SK-N-MC (cell line): ENCODE measurements at regions not wholly inside any gene's neighbourhood (a gene's known extent, or its start where the extent isn't known, plus 50 kb on each side); places are given as distances from the start of the nearest gene placed in this dataset.
"Not testable (repeated sequence)": the region's sequence is repeated elsewhere in the genome, so short reads cannot be mapped to it uniquely, and the experiment has no call there.

Experiments
- DNase-seq: peaks from one replicate; pipeline ENCODE4 v3.0.0-alpha.2; 2011; ENCODE audit warnings: low read depth, low spot score
- H3K27ac ChIP-seq: fragments of 200-600 bp; sonication (generic); 2 replicates; pipeline ENCODE4 v1.5.1; 2016; ENCODE audit warnings: mixed run types
- H3K36me3 ChIP-seq: fragments of 200-600 bp; sonication (generic); 2 replicates; pipeline ENCODE4 v1.6.1; 2017; ENCODE audit warnings: antibody characterized with exemption, low read length, mixed read lengths; ENCODE audit not compliant: insufficient read depth
- H3K4me3 ChIP-seq: fragments of 200-600 bp; sonication (generic); 2 replicates; pipeline ENCODE4 v1.5.1; 2016
- H3K9ac ChIP-seq: fragments of 200-600 bp; sonication (generic); 2 replicates; pipeline ENCODE4 v1.8.0; 2017; ENCODE audit warnings: mixed run types, mixed read lengths; ENCODE audit not compliant: insufficient read length
- H3K9me3 ChIP-seq: fragments of 200-600 bp; sonication (generic); 2 replicates; pipeline ENCODE4 v1.6.1; 2017; ENCODE audit warnings: low read depth, mild to moderate bottlenecking, antibody characterized with exemption, low read length, moderate library complexity, mixed read lengths
- EZH2 ChIP-seq: fragments of 200-600 bp; sonication (generic); IDR thresholded peaks from one replicate; pipeline ENCODE4 v1.6.1; 2017; ENCODE audit warnings: antibody characterized with exemption
- FOXP2 ChIP-seq: optimal IDR thresholded peaks from 2 replicates; pipeline ENCODE3; 2011; ENCODE audit warnings: mild to moderate bottlenecking, moderate library complexity; ENCODE audit not compliant: insufficient read depth; ENCODE audit errors: extremely low read length, control extremely low read depth
- POLR2AphosphoS5 ChIP-seq: IDR thresholded peaks from 2 replicates; pipeline ENCODE4 v1.6.1; 2012; ENCODE audit warnings: mild to moderate bottlenecking, low read depth, low read length, borderline replicate concordance

GRCh38 chr6:82118150-82118562 lies 129.4 kb downstream of the IBTK start:
- Histone ChIP-seq H3K27ac (peak overlapping the region; percentile 77), H3K9ac (no peak overlapping the region)
- DNase-seq, result peak; percentile 88

DNA sequence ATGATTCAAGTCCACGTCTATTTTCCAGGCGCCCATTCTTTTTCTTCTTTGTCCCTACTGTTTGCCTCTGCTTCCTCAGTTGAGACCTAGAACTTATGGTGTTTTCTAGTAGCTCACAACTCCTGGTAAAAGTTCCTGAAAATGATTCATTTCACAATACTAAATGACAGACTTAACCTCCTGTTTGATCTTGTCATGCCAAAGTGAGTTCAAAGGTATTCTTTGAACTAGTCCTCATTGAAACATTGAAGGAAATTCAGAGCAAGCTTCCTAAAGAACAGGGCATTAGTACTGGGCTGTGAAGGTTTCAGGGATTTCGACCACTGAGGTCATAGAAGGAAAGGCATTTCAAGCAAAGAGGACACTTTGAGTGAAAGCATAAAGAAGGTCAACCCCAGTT lies 132.8 kb downstream of the IBTK start:
- no peaks in the 10 kb centered on the region for H3K9me3 ChIP-seq
- no peak for DNase-seq
- no peaks in the 10 kb centered on the region for H3K36me3 ChIP-seq
- H3K9ac ChIP-seq, result no peak overlapping the region
- H3K27ac ChIP-seq, result no peak overlapping the region
- no peak overlapping the region for H3K4me3 ChIP-seq
- no peak for TF ChIP-seq FOXP2
- no peak for TF ChIP-seq POLR2AphosphoS5
- TF ChIP-seq EZH2, result no peak

More at GRCh38 chr6:82118150-82118562, 129.4 kb downstream of the IBTK start:
- H3K4me3 ChIP-seq, result peak overlapping the region; percentile 32
- H3K9me3 ChIP-seq, result no peaks in the 10 kb centered on the region
- H3K36me3 ChIP-seq, result no peaks in the 10 kb centered on the region
- TF ChIP-seq FOXP2, result no peak
- TF ChIP-seq EZH2, result no peak
- no peak; the same call in 1 of the 2 replicates for TF ChIP-seq POLR2AphosphoS5

- H3K9ac ChIP-seq, result no peak overlapping the region
- H3K36me3 ChIP-seq, result no peaks in the 10 kb centered on the region
- no peak for DNase-seq
- H3K9me3 ChIP-seq, result no peaks in the 10 kb centered on the region
- TF ChIP-seq FOXP2, result no peak
- TF ChIP-seq EZH2, result no peak
- TF ChIP-seq POLR2AphosphoS5, result no peak
- no peak overlapping the region for H3K27ac ChIP-seq
- no peak overlapping the region for H3K4me3 ChIP-seq
Observed at GRCh38 chr6:82113231-82113630, 134.3 kb downstream of the IBTK start.

DNA sequence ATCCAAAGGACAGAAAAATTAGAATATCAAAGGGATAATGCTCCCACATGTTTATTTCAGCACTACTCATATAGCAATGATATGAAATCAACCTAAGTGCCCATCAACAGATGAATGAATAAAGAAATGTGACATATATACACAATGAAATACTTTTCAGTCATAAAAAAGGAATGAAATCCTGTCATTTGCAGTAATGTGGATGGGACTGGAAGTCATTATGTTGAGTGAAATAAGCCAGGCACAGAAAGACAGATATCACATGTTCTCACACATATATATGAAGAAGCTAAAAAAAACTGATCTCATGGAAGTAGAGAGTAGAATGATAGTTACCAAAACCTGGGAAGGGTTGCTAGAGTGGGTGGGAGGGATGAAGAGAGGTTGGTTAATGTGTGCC lies 135.7 kb downstream of the IBTK start:
- Histone ChIP-seq H3K27ac (no peak overlapping the region), H3K4me3 (no peak overlapping the region), H3K9ac (no peak overlapping the region), H3K36me3 (no peaks in the 10 kb centered on the region), H3K9me3 (no peaks in the 10 kb centered on the region)
- TF ChIP-seq EZH2, result no peak
- no peak for TF ChIP-seq POLR2AphosphoS5
- TF ChIP-seq FOXP2, result no peak
- no peak for DNase-seq

DNA sequence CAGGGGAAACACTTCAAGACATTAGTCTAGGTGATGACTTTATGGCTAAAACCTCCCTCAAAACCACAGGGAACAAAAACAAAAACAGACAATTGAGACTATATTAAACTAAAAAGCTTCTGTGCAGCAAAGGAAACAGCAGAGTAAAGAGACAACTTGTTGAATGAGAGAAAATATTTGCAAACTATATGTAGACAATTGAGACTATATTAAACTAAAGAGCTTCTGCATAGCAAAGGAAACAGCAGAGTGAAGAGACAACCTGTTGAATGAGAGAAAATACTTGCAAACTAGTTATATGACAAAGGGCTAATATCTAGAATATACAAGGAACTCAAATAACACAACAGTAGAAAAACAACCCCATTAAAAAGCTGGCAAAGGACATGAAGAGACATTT lies 136.4 kb downstream of the IBTK start:
- DNase-seq, result no peak
- Histone ChIP-seq H3K36me3 (no peaks in the 10 kb centered on the region), H3K9ac (no peak overlapping the region), H3K9me3 (no peaks in the 10 kb centered on the region), H3K4me3 (no peak overlapping the region), H3K27ac (no peak overlapping the region)
- TF ChIP-seq POLR2AphosphoS5 (no peak), FOXP2 (no peak), EZH2 (no peak)

GRCh38 chr6:82103171-82103570 lies 144.4 kb downstream of the IBTK start:
- not testable (repeated sequence) for H3K9me3 ChIP-seq, H3K4me3 ChIP-seq, H3K9ac ChIP-seq, H3K27ac ChIP-seq, H3K36me3 ChIP-seq, DNase-seq

GRCh38 chr6:82101374-82102114 lies 146.0 kb downstream of the IBTK start:
- not testable (repeated sequence) for H3K9ac ChIP-seq, H3K36me3 ChIP-seq, H3K27ac ChIP-seq, DNase-seq, H3K4me3 ChIP-seq, H3K9me3 ChIP-seq

DNA sequence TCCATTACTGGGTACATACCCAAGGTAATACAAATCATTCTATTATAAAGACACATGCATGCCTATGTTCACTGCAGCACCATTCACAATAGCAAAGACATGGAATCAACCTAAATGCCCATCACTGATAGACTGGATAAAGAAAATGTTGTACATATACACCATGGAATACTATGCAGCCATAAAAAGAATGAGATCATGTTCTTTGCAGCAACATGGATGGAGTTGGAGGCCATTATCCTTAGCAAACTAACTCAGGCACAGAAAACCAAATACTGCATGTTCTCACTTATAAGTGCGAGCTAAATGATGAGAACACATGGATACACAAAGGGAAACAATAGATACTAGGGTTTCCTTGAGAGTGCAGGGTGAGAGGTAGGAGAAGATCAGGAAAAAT lies 146.8 kb downstream of the IBTK start:
- DNase-seq, H3K27ac ChIP-seq, H3K9me3 ChIP-seq, H3K9ac ChIP-seq, H3K4me3 ChIP-seq, H3K36me3 ChIP-seq: not testable (repeated sequence)

DNA sequence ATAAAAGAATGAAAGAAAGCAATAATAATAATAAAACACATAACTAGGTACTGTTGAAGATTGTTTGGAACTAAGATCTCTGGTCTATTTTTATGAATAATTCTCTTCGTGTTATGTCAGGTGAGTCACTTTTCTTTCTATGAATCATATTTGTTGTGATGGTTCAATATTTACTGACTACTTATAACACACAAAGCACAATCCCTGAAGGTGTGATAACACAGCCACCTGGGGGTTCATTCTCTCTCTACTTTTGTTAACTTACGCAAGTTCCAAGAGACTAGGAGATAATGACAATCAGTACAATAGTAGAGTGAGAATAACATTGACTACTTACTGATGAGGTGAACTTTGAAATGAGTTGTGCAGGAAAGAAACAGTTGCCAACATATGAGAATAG lies 149.9 kb downstream of the IBTK start:
- Histone ChIP-seq H3K9me3 (no peaks in the 10 kb centered on the region), H3K27ac (no peak overlapping the region), H3K9ac (no peak overlapping the region), H3K4me3 (no peak overlapping the region), H3K36me3 (no peaks in the 10 kb centered on the region)
- no peak for TF ChIP-seq POLR2AphosphoS5
- TF ChIP-seq EZH2, result no peak
- no peak for TF ChIP-seq FOXP2
- DNase-seq, result no peak
